ENCODE measurements at regions not wholly inside any gene's neighbourhood (a gene's known extent, or its start where the extent isn't known, plus 50 kb on each side); places are given as distances from the start of the nearest gene placed in this dataset.

DNA sequence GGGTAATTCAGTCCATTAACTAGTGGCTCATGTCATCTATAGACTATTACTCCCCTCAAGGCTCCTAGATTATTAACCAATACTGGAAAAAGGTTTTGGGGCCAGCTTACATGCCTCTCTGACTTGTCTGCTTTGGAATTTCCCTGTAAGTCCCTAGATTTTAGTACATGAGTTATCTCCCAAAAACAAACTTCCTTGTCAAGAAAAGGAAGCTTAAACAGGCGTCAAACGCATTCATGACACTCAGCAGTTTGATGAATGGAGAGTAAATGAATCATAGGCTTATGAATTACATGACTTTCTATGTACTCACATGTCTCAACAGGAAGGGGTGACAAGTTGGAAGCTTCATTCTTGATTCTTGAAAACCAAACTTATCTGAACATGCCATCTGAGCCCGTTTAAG is 70.8 kb downstream of the BLID start:
- H3K9me2 ChIP-seq (ENCODE audit: insufficient read depth, low read length): no peaks in the 10 kb centered on the region
- no TSS peak for BruUV-seq (replicated peaks)
- intact Hi-C loops (cut with micrococcal nuclease; ENCODE audit: unreplicated experiment): no loop called here
- ChIA-PET POLR2A (interaction anchor here (0.7 kb wide), 2 partner anchors 27 to 90 kb away, joined by 4 to 5 read pairs; no protein-coding TSS in a partner anchor), CTCF (ENCODE audit: unreplicated experiment) (no interaction called here)
- H3K4me2 ChIP-seq (ENCODE audit: low read length): no peak overlapping the region
- no peaks in the 10 kb centered on the region for H3K79me2 ChIP-seq (ENCODE audit: insufficient read depth, low read depth, low read length)
- no peaks in the 10 kb centered on the region for H3K36me3 ChIP-seq (ENCODE audit: insufficient read depth, low read length)
- H3K27ac ChIP-seq (ENCODE audit: low read depth, low read length, poor library complexity, severe bottlenecking): no peak overlapping the region
- no peaks in the 10 kb centered on the region for H4K20me1 ChIP-seq (ENCODE audit: insufficient read depth, low read length)
- H3K4me3 ChIP-seq (ENCODE audit: low read depth, low read length, poor library complexity, severe bottlenecking): no peak overlapping the region
- H3K9me3 ChIP-seq (ENCODE audit: low read length): no peaks in the 10 kb centered on the region
- TF ChIP-seq EZH2phosphoT487 (IDR thresholded peaks at IDR 0.05; ENCODE audit: borderline replicate concordance, low read depth, low read length): no peak
- TF ChIP-seq, protein P1, sequence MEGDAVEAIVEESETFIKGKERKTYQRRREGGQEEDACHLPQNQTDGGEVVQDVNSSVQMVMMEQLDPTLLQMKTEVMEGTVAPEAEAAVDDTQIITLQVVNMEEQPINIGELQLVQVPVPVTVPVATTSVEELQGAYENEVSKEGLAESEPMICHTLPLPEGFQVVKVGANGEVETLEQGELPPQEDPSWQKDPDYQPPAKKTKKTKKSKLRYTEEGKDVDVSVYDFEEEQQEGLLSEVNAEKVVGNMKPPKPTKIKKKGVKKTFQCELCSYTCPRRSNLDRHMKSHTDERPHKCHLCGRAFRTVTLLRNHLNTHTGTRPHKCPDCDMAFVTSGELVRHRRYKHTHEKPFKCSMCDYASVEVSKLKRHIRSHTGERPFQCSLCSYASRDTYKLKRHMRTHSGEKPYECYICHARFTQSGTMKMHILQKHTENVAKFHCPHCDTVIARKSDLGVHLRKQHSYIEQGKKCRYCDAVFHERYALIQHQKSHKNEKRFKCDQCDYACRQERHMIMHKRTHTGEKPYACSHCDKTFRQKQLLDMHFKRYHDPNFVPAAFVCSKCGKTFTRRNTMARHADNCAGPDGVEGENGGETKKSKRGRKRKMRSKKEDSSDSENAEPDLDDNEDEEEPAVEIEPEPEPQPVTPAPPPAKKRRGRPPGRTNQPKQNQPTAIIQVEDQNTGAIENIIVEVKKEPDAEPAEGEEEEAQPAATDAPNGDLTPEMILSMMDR (conservative IDR thresholded peaks at IDR 0.05; ENCODE audit: low read length): no peak
- DNase-seq (ENCODE audit: low spot score): no peak
- no peaks in the 10 kb centered on the region for H3K4me1 ChIP-seq (ENCODE audit: insufficient read depth, low read length, poor library complexity, severe bottlenecking)
- H2AFZ ChIP-seq (ENCODE audit: low read length): no peak overlapping the region

DNA sequence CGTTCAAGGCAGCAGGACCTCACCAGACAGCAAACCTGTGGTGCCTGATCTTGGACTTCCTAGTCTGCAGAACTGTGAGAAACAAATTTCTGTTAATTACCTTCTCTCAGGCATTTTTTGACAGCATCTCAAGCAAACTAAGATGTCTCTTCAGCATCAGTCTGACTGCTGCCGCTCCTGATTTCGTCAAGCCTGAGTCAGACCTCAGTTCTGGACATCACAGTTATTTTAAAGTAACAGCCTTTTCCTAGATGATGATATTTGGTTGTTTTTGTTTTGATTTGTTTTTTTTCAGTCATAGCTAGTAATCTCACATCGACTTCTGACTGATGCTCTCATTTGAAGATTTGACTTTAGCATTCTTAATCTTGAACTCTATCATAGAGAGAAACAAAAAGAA is 71.9 kb downstream of the BLID start:
- H3K9me2 ChIP-seq (ENCODE audit: insufficient read depth, low read length): no peaks in the 10 kb centered on the region
- H2AFZ ChIP-seq (ENCODE audit: low read length): no peak overlapping the region
- H3K9me3 ChIP-seq (ENCODE audit: low read length): no peaks in the 10 kb centered on the region
- POLR2A ChIA-PET: interaction anchor here (0.7 kb wide), 1 partner anchor 11 kb away, joined by 4 read pairs; no protein-coding TSS in a partner anchor
- no peaks in the 10 kb centered on the region for H3K4me1 ChIP-seq (ENCODE audit: insufficient read depth, low read length, poor library complexity, severe bottlenecking)
- no peak overlapping the region for H3K4me3 ChIP-seq (ENCODE audit: low read depth, low read length, poor library complexity, severe bottlenecking)
- TF ChIP-seq EZH2phosphoT487 (IDR thresholded peaks at IDR 0.05; ENCODE audit: borderline replicate concordance, low read depth, low read length): no peak
- TF ChIP-seq, protein P1 (conservative IDR thresholded peaks at IDR 0.05; ENCODE audit: low read length): no peak
- no peak overlapping the region for H3K27ac ChIP-seq (ENCODE audit: low read depth, low read length, poor library complexity, severe bottlenecking)
- intact Hi-C loops (cut with micrococcal nuclease; ENCODE audit: unreplicated experiment): no loop called here
- H3K4me2 ChIP-seq (ENCODE audit: low read length): no peak overlapping the region
- H3K79me2 ChIP-seq (ENCODE audit: insufficient read depth, low read depth, low read length): no peaks in the 10 kb centered on the region
- CTCF ChIA-PET (ENCODE audit: unreplicated experiment): no interaction called here
- no peaks in the 10 kb centered on the region for H3K36me3 ChIP-seq (ENCODE audit: insufficient read depth, low read length)
- no peaks in the 10 kb centered on the region for H4K20me1 ChIP-seq (ENCODE audit: insufficient read depth, low read length)
- no TSS peak for BruUV-seq (replicated peaks)
- no peak for DNase-seq (ENCODE audit: low spot score)

GRCh38 chr11:122042981-122043380 is 73.0 kb downstream of the BLID start:
- Histone ChIP-seq H2AFZ (ENCODE audit: low read length) (no peak overlapping the region), H3K9me2 (ENCODE audit: insufficient read depth, low read length) (no peaks in the 10 kb centered on the region), H3K79me2 (ENCODE audit: insufficient read depth, low read depth, low read length) (no peaks in the 10 kb centered on the region), H3K9me3 (ENCODE audit: low read length) (no peaks in the 10 kb centered on the region), H3K4me3 (ENCODE audit: low read depth, low read length, poor library complexity, severe bottlenecking) (no peak overlapping the region), H4K20me1 (ENCODE audit: insufficient read depth, low read length) (no peaks in the 10 kb centered on the region), H3K27ac (ENCODE audit: low read depth, low read length, poor library complexity, severe bottlenecking) (no peak overlapping the region), H3K4me2 (ENCODE audit: low read length) (no peak overlapping the region), H3K36me3 (ENCODE audit: insufficient read depth, low read length) (no peaks in the 10 kb centered on the region), H3K4me1 (ENCODE audit: insufficient read depth, low read length, poor library complexity, severe bottlenecking) (no peaks in the 10 kb centered on the region)
- BruUV-seq (replicated peaks): no TSS peak
- DNase-seq (ENCODE audit: low spot score): no peak
- ChIA-PET POLR2A (no interaction called here), CTCF (ENCODE audit: unreplicated experiment) (no interaction called here)
- no peak for TF ChIP-seq EZH2phosphoT487 (IDR thresholded peaks at IDR 0.05; ENCODE audit: borderline replicate concordance, low read depth, low read length)
- TF ChIP-seq, protein P1 (conservative IDR thresholded peaks at IDR 0.05; ENCODE audit: low read length): no peak
- intact Hi-C loops (cut with micrococcal nuclease; ENCODE audit: unreplicated experiment): no loop called here
